IPS DF 6.9 (cell line): ENCODE measurements at regions not wholly inside any gene's neighbourhood (a gene's known extent, or its start where the extent isn't known, plus 50 kb on each side); places are given as distances from the start of the nearest gene placed in this dataset.

Source experiments
- DNase-seq: peaks from one replicate; pipeline ENCODE4 v3.0.0-alpha.2; 2013; ENCODE audit warnings: low read depth, low spot score
- H3K27ac ChIP-seq: one replicate; pipeline ENCODE4 v1.5.1; 2013; ENCODE audit warnings: low read length, control low read depth
- H3K27me3 ChIP-seq: 2 replicates; pipeline ENCODE4 v1.6.1; 2013; ENCODE audit warnings: mild to moderate bottlenecking, low read length; ENCODE audit not compliant: control insufficient read depth, insufficient read depth
- H3K36me3 ChIP-seq: 2 replicates; pipeline ENCODE4 v1.6.1; 2013; ENCODE audit warnings: low read length; ENCODE audit not compliant: control insufficient read depth, insufficient read depth
- H3K4me1 ChIP-seq: 2 replicates; pipeline ENCODE4 v1.6.1; 2013; ENCODE audit warnings: low read length; ENCODE audit not compliant: control insufficient read depth, insufficient read depth
- H3K4me3 ChIP-seq: 2 replicates; pipeline ENCODE4 v1.5.1; 2013; ENCODE audit warnings: mild to moderate bottlenecking, low read length
- H3K9me3 ChIP-seq: 2 replicates; pipeline ENCODE4 v1.6.1; 2013; ENCODE audit warnings: low read length, inconsistent platforms; ENCODE audit not compliant: control insufficient read depth, insufficient read depth
- WGBS: extraction: QIAGEN DNeasy Blood & Tissue Kit; methylation state at CpG from one replicate; pipeline ENCODE4 v1.1.7; 2013; ENCODE audit warnings: mixed read lengths, missing lambda C conversion rate; ENCODE audit not compliant: insufficient read length, insufficient coverage; 5-methylcytosine and 5-hydroxymethylcytosine counted together

- Histone ChIP-seq H3K36me3 (no peaks in the 10 kb centered on the region), H3K4me1 (no peaks in the 10 kb centered on the region), H3K27me3 (no peaks in the 10 kb centered on the region), H3K4me3 (no peak overlapping the region), H3K27ac (no peak overlapping the region), H3K9me3 (no peaks in the 10 kb centered on the region)
- DNase-seq, result no peak
- no CpG with 5 or more reads among the region's 1 CpG for WGBS
Measured at GRCh38 chr6:122136386-122136785, 263.1 kb upstream of the HSF2 start.

- no peak for DNase-seq
- Histone ChIP-seq H3K4me3 (no peak overlapping the region), H3K36me3 (no peaks in the 10 kb centered on the region), H3K4me1 (no peaks in the 10 kb centered on the region), H3K27me3 (no peaks in the 10 kb centered on the region), H3K27ac (no peak overlapping the region), H3K9me3 (no peaks in the 10 kb centered on the region)
Measured at GRCh38 chr6:122140031-122140430, 259.4 kb upstream of the HSF2 start.

- DNase-seq, result no peak
- no peak overlapping the region for H3K4me3 ChIP-seq
- no peaks in the 10 kb centered on the region for H3K27me3 ChIP-seq
- H3K36me3 ChIP-seq, result no peaks in the 10 kb centered on the region
- no peak overlapping the region for H3K27ac ChIP-seq
- no peaks in the 10 kb centered on the region for H3K4me1 ChIP-seq
- WGBS, result no CpG with 5 or more reads among the region's 2 CpGs
- H3K9me3 ChIP-seq, result no peaks in the 10 kb centered on the region
Measured at GRCh38 chr6:122141246-122141645, 258.2 kb upstream of the HSF2 start.

DNA sequence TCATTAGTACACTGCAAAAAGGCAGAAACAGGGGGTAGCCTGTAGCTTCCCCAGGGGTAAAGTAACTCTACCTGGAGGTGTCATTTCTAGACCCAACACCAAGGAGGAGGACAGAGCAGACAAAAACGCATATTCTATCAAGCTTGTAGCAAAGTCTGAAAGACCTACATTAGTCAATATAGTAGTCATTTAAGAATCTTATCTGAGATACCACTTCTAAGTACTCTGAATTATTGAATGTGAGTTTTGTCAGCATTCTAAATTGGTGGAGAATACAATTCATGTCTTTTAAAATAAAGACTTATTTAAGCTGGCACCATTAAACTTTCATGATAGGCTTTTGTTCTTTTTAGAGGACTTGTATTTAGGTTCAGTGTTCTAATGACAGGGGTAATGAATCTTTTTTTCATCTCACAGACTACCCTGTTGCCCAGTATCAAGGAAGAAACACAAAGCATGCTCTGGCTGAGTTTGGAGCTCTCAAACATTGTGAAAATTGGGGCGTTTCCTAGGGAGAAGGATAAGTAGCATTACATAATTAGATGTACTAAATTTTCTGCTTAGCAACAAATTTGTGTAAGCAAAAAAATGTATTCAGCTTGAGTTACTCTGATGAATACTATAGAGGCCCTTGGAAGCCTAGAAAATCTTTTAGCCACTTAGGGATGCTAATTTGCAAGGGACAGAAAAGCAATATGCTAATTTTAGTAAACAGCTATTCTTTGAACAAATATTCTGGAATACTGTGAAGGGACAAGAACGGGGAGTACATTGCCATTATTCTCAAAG, 255.4 kb upstream of the HSF2 start:
- no peak for DNase-seq
- WGBS, result no CpG with 5 or more reads among the region's 3 CpGs
- Histone ChIP-seq H3K4me1 (no peaks in the 10 kb centered on the region), H3K27ac (no peak overlapping the region), H3K4me3 (no peak overlapping the region), H3K27me3 (no peaks in the 10 kb centered on the region), H3K36me3 (no peaks in the 10 kb centered on the region), H3K9me3 (no peaks in the 10 kb centered on the region)

GRCh38 chr6:122145246-122145645, 254.2 kb upstream of the HSF2 start:
- H3K4me3 ChIP-seq, result no peak overlapping the region
- WGBS, result no CpG with 5 or more reads among the region's 2 CpGs
- no peaks in the 10 kb centered on the region for H3K4me1 ChIP-seq
- H3K27ac ChIP-seq, result no peak overlapping the region
- H3K9me3 ChIP-seq, result no peaks in the 10 kb centered on the region
- DNase-seq, result no peak
- H3K27me3 ChIP-seq, result no peaks in the 10 kb centered on the region
- no peaks in the 10 kb centered on the region for H3K36me3 ChIP-seq

- Histone ChIP-seq H3K36me3 (no peaks in the 10 kb centered on the region), H3K9me3 (no peaks in the 10 kb centered on the region), H3K4me3 (no peak overlapping the region), H3K27ac (no peak overlapping the region), H3K27me3 (no peaks in the 10 kb centered on the region), H3K4me1 (no peaks in the 10 kb centered on the region)
- no CpG with 5 or more reads among the region's 2 CpGs for WGBS
- DNase-seq, result no peak
Measured at GRCh38 chr6:122145741-122146240, 253.7 kb upstream of the HSF2 start.

DNA sequence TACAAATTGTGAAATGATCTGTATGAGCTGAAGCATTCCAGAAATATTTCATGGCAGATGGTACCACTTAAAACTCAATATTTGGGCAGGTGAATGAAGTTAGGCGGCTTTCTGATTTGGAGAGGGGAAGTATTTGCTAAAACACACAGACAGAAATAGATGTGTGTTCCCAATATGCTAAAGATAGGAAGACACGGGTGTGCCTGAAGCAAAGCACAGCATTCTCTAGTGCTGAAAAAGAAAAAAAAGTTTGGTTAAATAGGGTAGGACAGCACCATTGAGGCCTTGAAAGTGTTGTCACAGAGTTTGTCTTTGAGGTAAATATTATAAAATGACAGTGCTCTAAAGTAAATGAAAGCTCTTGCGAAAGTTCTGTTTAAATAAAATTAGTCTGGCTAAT, 252.2 kb upstream of the HSF2 start:
- DNase-seq, result no peak
- Histone ChIP-seq H3K4me1 (no peaks in the 10 kb centered on the region), H3K9me3 (no peaks in the 10 kb centered on the region), H3K36me3 (no peaks in the 10 kb centered on the region), H3K27ac (no peak overlapping the region), H3K4me3 (no peak overlapping the region), H3K27me3 (no peaks in the 10 kb centered on the region)
- WGBS, result no CpG with 5 or more reads among the region's 3 CpGs

DNA sequence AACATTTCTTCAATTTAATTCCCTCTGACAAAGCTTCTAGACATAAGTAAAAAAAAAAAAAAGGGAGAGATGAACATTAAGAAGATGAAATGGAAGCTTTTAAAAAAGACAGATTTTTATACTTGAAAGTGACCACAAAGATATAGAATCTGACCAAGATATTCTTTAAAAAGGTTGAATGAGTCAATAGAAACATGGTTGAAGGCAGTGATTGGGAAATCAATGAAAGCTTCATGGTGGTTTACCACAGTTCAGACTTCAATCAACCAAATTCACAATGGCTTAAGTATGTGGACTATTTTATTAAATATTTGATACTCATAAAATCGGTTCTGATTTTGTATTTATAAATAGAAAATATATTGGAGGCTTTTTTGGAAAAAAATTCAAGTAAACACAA, 248.4 kb upstream of the HSF2 start:
- no peaks in the 10 kb centered on the region for H3K36me3 ChIP-seq
- no peaks in the 10 kb centered on the region for H3K4me1 ChIP-seq
- H3K9me3 ChIP-seq, result no peaks in the 10 kb centered on the region
- H3K27ac ChIP-seq, result no peak overlapping the region
- no peak for DNase-seq
- no peaks in the 10 kb centered on the region for H3K27me3 ChIP-seq
- WGBS, result no CpG with 5 or more reads among the region's 1 CpG
- H3K4me3 ChIP-seq, result no peak overlapping the region

- no peak for DNase-seq
- H3K27ac ChIP-seq, result no peak overlapping the region
- no peak overlapping the region for H3K4me3 ChIP-seq
- no CpG with 5 or more reads among the region's 1 CpG for WGBS
- no peaks in the 10 kb centered on the region for H3K4me1 ChIP-seq
- no peaks in the 10 kb centered on the region for H3K9me3 ChIP-seq
- H3K36me3 ChIP-seq, result no peaks in the 10 kb centered on the region
- H3K27me3 ChIP-seq, result no peaks in the 10 kb centered on the region
Measured at GRCh38 chr6:122151763-122152162, 247.7 kb upstream of the HSF2 start.

GRCh38 chr6:122153557-122153956, 245.9 kb upstream of the HSF2 start:
- Histone ChIP-seq H3K36me3 (no peaks in the 10 kb centered on the region), H3K9me3 (no peaks in the 10 kb centered on the region), H3K27me3 (no peaks in the 10 kb centered on the region), H3K27ac (no peak overlapping the region), H3K4me3 (no peak overlapping the region), H3K4me1 (no peaks in the 10 kb centered on the region)
- DNase-seq, result no peak
- no CpG with 5 or more reads among the region's 3 CpGs for WGBS

DNA sequence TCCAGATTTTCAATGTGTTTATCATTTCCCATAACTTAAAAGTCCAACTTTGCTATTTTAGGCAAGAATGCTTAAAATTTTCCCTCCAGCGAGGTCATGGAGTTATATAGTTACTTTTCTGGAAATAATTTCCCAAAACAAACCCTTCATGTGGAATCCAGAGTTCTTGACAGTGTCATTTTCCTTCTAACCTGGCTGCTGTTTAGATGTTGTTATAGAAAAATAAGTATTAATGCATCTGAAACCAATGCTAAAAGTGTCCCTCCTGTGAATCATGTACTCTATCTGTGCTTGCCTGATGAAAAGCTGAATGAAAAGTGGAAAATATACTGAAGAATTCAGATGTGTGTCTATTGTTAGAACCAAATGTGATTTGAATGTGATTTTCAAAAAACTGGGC, 245.3 kb upstream of the HSF2 start:
- H3K27me3 ChIP-seq, result no peaks in the 10 kb centered on the region
- DNase-seq, result no peak
- no peak overlapping the region for H3K4me3 ChIP-seq
- no CpG with 5 or more reads among the region's 1 CpG for WGBS
- H3K4me1 ChIP-seq, result no peaks in the 10 kb centered on the region
- H3K9me3 ChIP-seq, result no peaks in the 10 kb centered on the region
- no peaks in the 10 kb centered on the region for H3K36me3 ChIP-seq
- no peak overlapping the region for H3K27ac ChIP-seq
